ENCODE measurements at regions not wholly inside any gene's neighbourhood (a gene's known extent, or its start where the extent isn't known, plus 50 kb on each side); places are given as distances from the start of the nearest gene placed in this dataset.

- BruUV-seq (replicated peaks) = no TSS peak
- WGBS (ENCODE audit: low lambda C conversion rate) = 65% methylated on average over 4 of the region's 4 CpGs
- Histone ChIP-seq H4K20me1 (ENCODE audit: insufficient read depth, low read length) (no peaks in the 10 kb centered on the region), H3K4me1 (ENCODE audit: insufficient read depth, low read length) (peaks cover 26% of the 10 kb centered on the region), H3K9ac (ENCODE audit: insufficient read depth, low read depth, low read length) (no peak overlapping the region), H3K4me2 (ENCODE audit: low read depth, low read length) (no peak overlapping the region), H3K79me2 (ENCODE audit: insufficient read depth, low read length) (no peaks in the 10 kb centered on the region), H3K27ac (ENCODE audit: extremely low read length, insufficient read depth, low read length) (no peak overlapping the region), H3K27me3 (ENCODE audit: control insufficient read depth in 1 of 2, insufficient read depth in 2 of 2, low read length in 2 of 2) (no peaks in the 10 kb centered on the region), H3K36me3 (replicated peaks in 1 of 2; ENCODE audit: control insufficient read depth in 1 of 2, insufficient read depth in 2 of 2, low read length in 2 of 2) (no peaks in the 10 kb centered on the region), H2AFZ (ENCODE audit: low read length) (no peak overlapping the region), H3K9me3 (ENCODE audit: low read length) (no peaks in the 10 kb centered on the region), H3K4me3 (replicated peaks in 1 of 3; ENCODE audit: insufficient read depth in 1 of 3, low read depth in 2 of 3, low read length in 3 of 3) (no peak overlapping the region)
- in situ Hi-C loops (cut with HindIII; ENCODE audit: extremely low pct_ligation_motif_present, low pct_unique_long_range_greater_than_20kb) = loop anchor here (5.0 kb wide), 1 partner anchor 290 kb away; no protein-coding TSS in a partner anchor
- intact Hi-C loops (cut with micrococcal nuclease; ENCODE audit: unreplicated experiment) = no loop called here
- FAIRE-seq (no peak), ATAC-seq (no peak), DNase-seq (ENCODE audit: low spot score) (no peak)
- ChIA-PET CTCF (ENCODE audit: low intra/inter-chr PET ratio, low total read pairs) (no interaction called here), POLR2A (no interaction called here)
- TF ChIP-seq ADNP (CRISPR knock-in tag; IDR thresholded peaks at IDR 0.05) = no peak
- TF ChIP-seq FOXK1 (CRISPR knock-in tag; IDR thresholded peaks at IDR 0.05; ENCODE audit: borderline replicate concordance, low read depth) = no peak
- TF ChIP-seq BCLAF1 (IDR thresholded peaks at IDR 0.05) = no peak
- no peak for TF ChIP-seq GZF1 (CRISPR knock-in tag; IDR thresholded peaks at IDR 0.05)
- TF ChIP-seq ATF7 (IDR thresholded peaks at IDR 0.05) = no peak
- no peak for TF ChIP-seq ATF7 (CRISPR knock-in tag; IDR thresholded peaks at IDR 0.05)
- no peak for TF ChIP-seq HMGXB4 (CRISPR knock-in tag; IDR thresholded peaks at IDR 0.05; ENCODE audit: borderline replicate concordance in 1 of 2, low read depth in 1 of 2)
- no peak for TF ChIP-seq GFI1 (CRISPR knock-in tag; IDR thresholded peaks at IDR 0.05; ENCODE audit: borderline replicate concordance)
- no peak for TF ChIP-seq ESRRA (CRISPR knock-in tag; IDR thresholded peaks at IDR 0.05; ENCODE audit: low read depth)
- no peak for TF ChIP-seq MED8 (CRISPR knock-in tag; IDR thresholded peaks at IDR 0.05; ENCODE audit: insufficient replicate concordance)
- TF ChIP-seq GLI4 (CRISPR knock-in tag; IDR thresholded peaks at IDR 0.05; ENCODE audit: borderline replicate concordance) = no peak
- TF ChIP-seq MTA1 (CRISPR knock-in tag; IDR thresholded peaks at IDR 0.05; ENCODE audit: borderline replicate concordance) = no peak
- TF ChIP-seq, protein P1, sequence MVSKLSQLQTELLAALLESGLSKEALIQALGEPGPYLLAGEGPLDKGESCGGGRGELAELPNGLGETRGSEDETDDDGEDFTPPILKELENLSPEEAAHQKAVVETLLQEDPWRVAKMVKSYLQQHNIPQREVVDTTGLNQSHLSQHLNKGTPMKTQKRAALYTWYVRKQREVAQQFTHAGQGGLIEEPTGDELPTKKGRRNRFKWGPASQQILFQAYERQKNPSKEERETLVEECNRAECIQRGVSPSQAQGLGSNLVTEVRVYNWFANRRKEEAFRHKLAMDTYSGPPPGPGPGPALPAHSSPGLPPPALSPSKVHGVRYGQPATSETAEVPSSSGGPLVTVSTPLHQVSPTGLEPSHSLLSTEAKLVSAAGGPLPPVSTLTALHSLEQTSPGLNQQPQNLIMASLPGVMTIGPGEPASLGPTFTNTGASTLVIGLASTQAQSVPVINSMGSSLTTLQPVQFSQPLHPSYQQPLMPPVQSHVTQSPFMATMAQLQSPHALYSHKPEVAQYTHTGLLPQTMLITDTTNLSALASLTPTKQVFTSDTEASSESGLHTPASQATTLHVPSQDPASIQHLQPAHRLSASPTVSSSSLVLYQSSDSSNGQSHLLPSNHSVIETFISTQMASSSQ (IDR thresholded peaks at IDR 0.05; ENCODE audit: low read depth) = no peak
- TF ChIP-seq, protein P1 (CRISPR knock-in tag; IDR thresholded peaks at IDR 0.05; ENCODE audit: borderline replicate concordance) = no peak
- no peak for TF ChIP-seq SP140L (CRISPR knock-in tag; IDR thresholded peaks at IDR 0.05; ENCODE audit: borderline replicate concordance)
- no peak for TF ChIP-seq SIX4 (CRISPR knock-in tag; IDR thresholded peaks at IDR 0.05)
- TF ChIP-seq ZNF766 (CRISPR knock-in tag; IDR thresholded peaks at IDR 0.05; ENCODE audit: borderline replicate concordance) = no peak
- no peak for TF ChIP-seq SKI (IDR thresholded peaks at IDR 0.05; ENCODE audit: partially characterized antibody)
Observed at GRCh38 chr11:12602421-12602820, 71.8 kb upstream of the TEAD1 start.

Measured in HepG2 (cell line).